Neural progenitor cell (in vitro differentiated cells): ENCODE measurements at regions not wholly inside any gene's neighbourhood (a gene's known extent, or its start where the extent isn't known, plus 50 kb on each side); places are given as distances from the start of the nearest gene placed in this dataset.

Source experiments
- DNase-seq: peaks from one replicate; pipeline ENCODE4 v3.0.0-alpha.2; 2016; ENCODE audit warnings: low spot score
- H2AFZ ChIP-seq: fragments of 200-600 bp; sonication (generic); replicated peaks from 2 replicates; pipeline ENCODE4 v1.6.1; 2016; ENCODE audit warnings: antibody characterized with exemption
- H3F3A ChIP-seq: fragments of 200-600 bp; sonication (generic); 2 replicates; pipeline ENCODE4 v1.6.1; 2016; ENCODE audit warnings: antibody characterized with exemption, low read depth
- H3K27ac ChIP-seq: fragments of 200-600 bp; sonication (generic); 2 replicates; pipeline ENCODE4 v1.5.1; 2016; ENCODE audit warnings: mild to moderate bottlenecking
- H3K27me3 ChIP-seq: fragments of 200-600 bp; sonication (generic); 2 replicates; pipeline ENCODE4 v1.6.1; 2016; ENCODE audit warnings: mild to moderate bottlenecking, moderate library complexity
- H3K36me3 ChIP-seq: fragments of 200-600 bp; sonication (generic); 2 replicates; pipeline ENCODE4 v1.5.1; 2016
- H3K4me1 ChIP-seq: fragments of 200-600 bp; sonication (generic); 2 replicates; pipeline ENCODE4 v1.6.1; 2016; ENCODE audit warnings: mixed run types
- H3K4me2 ChIP-seq: fragments of 200-600 bp; sonication (generic); 2 replicates; pipeline ENCODE4 v1.6.1; 2016
- H3K4me3 ChIP-seq: fragments of 200-600 bp; sonication (generic); 2 replicates; pipeline ENCODE4 v1.5.1; 2016
- H3K79me2 ChIP-seq: fragments of 200-600 bp; sonication (generic); 2 replicates; pipeline ENCODE4 v1.6.1; 2016; ENCODE audit warnings: low read depth
- H3K9ac ChIP-seq: fragments of 200-600 bp; sonication (generic); 2 replicates; pipeline ENCODE4 v1.6.1; 2016
- H3K9me3 ChIP-seq: fragments of 200-600 bp; sonication (generic); 2 replicates; pipeline ENCODE4 v1.5.1; 2016; ENCODE audit warnings: low read depth
- H4K20me1 ChIP-seq: fragments of 200-600 bp; sonication (generic); 2 replicates; pipeline ENCODE4 v1.6.1; 2016; ENCODE audit warnings: low read depth
- H3K27ac Mint-ChIP-seq: 3 replicates; pipeline ENCODE4 v1.8.0; 2021; ENCODE audit warnings: mixed read lengths
- H3K27me3 Mint-ChIP-seq: 2 replicates; pipeline ENCODE4 v1.8.0; 2022; ENCODE audit warnings: low read depth, mild to moderate bottlenecking, inconsistent platforms, moderate library complexity, mixed read lengths; ENCODE audit not compliant: insufficient read depth
- H3K36me3 Mint-ChIP-seq: 3 replicates; pipeline ENCODE4 v1.8.0; 2021; ENCODE audit warnings: mixed read lengths
- H3K4me1 Mint-ChIP-seq: 3 replicates; pipeline ENCODE4 v1.8.0; 2021; ENCODE audit warnings: mixed read lengths
- H3K4me3 Mint-ChIP-seq: 3 replicates; pipeline ENCODE4 v1.8.0; 2021; ENCODE audit warnings: mild to moderate bottlenecking, moderate library complexity, mixed read lengths
- H3K9me3 Mint-ChIP-seq: 3 replicates; pipeline ENCODE4 v1.8.0; 2020; ENCODE audit warnings: mixed read lengths
- EZH2 ChIP-seq: fragments of 200-600 bp; sonication (generic); IDR thresholded peaks from 2 replicates; pipeline ENCODE4 v1.6.1; 2017; ENCODE audit warnings: antibody characterized with exemption, mild to moderate bottlenecking, moderate library complexity
- EZH2phosphoT487 ChIP-seq: fragments of 200-600 bp; sonication (generic); IDR thresholded peaks from 2 replicates; pipeline ENCODE4 v1.6.1; 2017; ENCODE audit warnings: antibody characterized with exemption
- TF ChIP-seq, protein P1 (sequence below): fragments of 200-600 bp; sonication (generic); IDR thresholded peaks from 2 replicates; pipeline ENCODE4 v1.5.1; 2017; ENCODE audit warnings: antibody characterized with exemption, mild to moderate bottlenecking

- Histone ChIP-seq H3K27ac (no peak overlapping the region), H2AFZ (no peak overlapping the region), H3K36me3 (no peaks in the 10 kb centered on the region), H4K20me1 (no peaks in the 10 kb centered on the region), H3F3A (no peaks in the 10 kb centered on the region), H3K4me3 (no peak overlapping the region), H3K4me1 (peaks cover 8% of the 10 kb centered on the region), H3K27me3 (no peaks in the 10 kb centered on the region), H3K9ac (no peak overlapping the region), H3K79me2 (no peaks in the 10 kb centered on the region), H3K9me3 (no peaks in the 10 kb centered on the region), H3K4me2 (no peak overlapping the region)
- H3K4me3 Mint-ChIP-seq: no peak overlapping the region
- no peak overlapping the region for H3K27ac Mint-ChIP-seq
- peaks cover 18% of the 10 kb centered on the region for H3K4me1 Mint-ChIP-seq
- TF ChIP-seq EZH2 (no peak), EZH2phosphoT487 (no peak)
- TF ChIP-seq, protein P1, sequence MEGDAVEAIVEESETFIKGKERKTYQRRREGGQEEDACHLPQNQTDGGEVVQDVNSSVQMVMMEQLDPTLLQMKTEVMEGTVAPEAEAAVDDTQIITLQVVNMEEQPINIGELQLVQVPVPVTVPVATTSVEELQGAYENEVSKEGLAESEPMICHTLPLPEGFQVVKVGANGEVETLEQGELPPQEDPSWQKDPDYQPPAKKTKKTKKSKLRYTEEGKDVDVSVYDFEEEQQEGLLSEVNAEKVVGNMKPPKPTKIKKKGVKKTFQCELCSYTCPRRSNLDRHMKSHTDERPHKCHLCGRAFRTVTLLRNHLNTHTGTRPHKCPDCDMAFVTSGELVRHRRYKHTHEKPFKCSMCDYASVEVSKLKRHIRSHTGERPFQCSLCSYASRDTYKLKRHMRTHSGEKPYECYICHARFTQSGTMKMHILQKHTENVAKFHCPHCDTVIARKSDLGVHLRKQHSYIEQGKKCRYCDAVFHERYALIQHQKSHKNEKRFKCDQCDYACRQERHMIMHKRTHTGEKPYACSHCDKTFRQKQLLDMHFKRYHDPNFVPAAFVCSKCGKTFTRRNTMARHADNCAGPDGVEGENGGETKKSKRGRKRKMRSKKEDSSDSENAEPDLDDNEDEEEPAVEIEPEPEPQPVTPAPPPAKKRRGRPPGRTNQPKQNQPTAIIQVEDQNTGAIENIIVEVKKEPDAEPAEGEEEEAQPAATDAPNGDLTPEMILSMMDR: no peak
- H3K36me3 Mint-ChIP-seq: no peaks in the 10 kb centered on the region
- no peaks in the 10 kb centered on the region for H3K9me3 Mint-ChIP-seq
- H3K27me3 Mint-ChIP-seq: peaks cover 6% of the 10 kb centered on the region
- DNase-seq: no peak
Measured at GRCh38 chr18:10051877-10052631, 138.2 kb downstream of the VAPA start.

GRCh38 chr18:10052871-10053270 is 139.1 kb downstream of the VAPA start:
- Histone ChIP-seq H3K27ac (no peak overlapping the region), H2AFZ (no peak overlapping the region), H3K9ac (no peak overlapping the region), H3F3A (no peaks in the 10 kb centered on the region), H3K36me3 (no peaks in the 10 kb centered on the region), H3K79me2 (no peaks in the 10 kb centered on the region), H3K9me3 (no peaks in the 10 kb centered on the region), H3K4me2 (no peak overlapping the region), H3K4me1 (peaks cover 8% of the 10 kb centered on the region), H3K4me3 (no peak overlapping the region), H4K20me1 (no peaks in the 10 kb centered on the region), H3K27me3 (no peaks in the 10 kb centered on the region)
- peaks cover 22% of the 10 kb centered on the region for H3K4me1 Mint-ChIP-seq
- H3K36me3 Mint-ChIP-seq: no peaks in the 10 kb centered on the region
- TF ChIP-seq, protein P1: no peak
- no peak overlapping the region for H3K27ac Mint-ChIP-seq
- no peak for DNase-seq
- H3K4me3 Mint-ChIP-seq: no peak overlapping the region
- H3K9me3 Mint-ChIP-seq: no peaks in the 10 kb centered on the region
- peaks cover 13% of the 10 kb centered on the region for H3K27me3 Mint-ChIP-seq

DNA sequence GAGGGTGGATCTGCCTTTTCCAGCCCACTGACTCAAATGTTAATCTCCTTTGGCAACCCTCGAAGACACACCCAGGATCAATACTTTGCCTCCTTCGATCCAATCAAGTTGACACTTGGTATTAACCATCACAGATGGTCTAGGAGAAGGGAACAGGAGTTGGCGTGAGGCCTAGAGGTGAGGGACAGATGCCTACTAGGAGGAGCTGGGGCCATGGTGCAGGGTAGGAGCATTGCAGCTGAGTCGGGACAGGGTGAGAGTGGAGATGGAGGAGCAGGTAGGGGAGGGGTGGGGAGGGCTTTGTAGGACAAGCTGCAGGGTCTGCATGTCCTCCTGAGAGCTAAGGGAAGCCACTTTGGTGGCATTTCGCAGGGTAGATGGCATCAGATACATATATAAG is 140.0 kb downstream of the VAPA start:
- no peaks in the 10 kb centered on the region for H3K36me3 ChIP-seq
- peaks cover 13% of the 10 kb centered on the region for H3K27me3 Mint-ChIP-seq
- no peaks in the 10 kb centered on the region for H4K20me1 ChIP-seq
- no peak overlapping the region for H3K27ac Mint-ChIP-seq
- no peaks in the 10 kb centered on the region for H3K36me3 Mint-ChIP-seq
- TF ChIP-seq EZH2 (no peak), EZH2phosphoT487 (no peak)
- TF ChIP-seq, protein P1: no peak
- no peaks in the 10 kb centered on the region for H3K9me3 Mint-ChIP-seq
- no peaks in the 10 kb centered on the region for H3K27me3 ChIP-seq
- H3K9ac ChIP-seq: no peak overlapping the region
- H3F3A ChIP-seq: no peaks in the 10 kb centered on the region
- no peak overlapping the region for H3K4me3 Mint-ChIP-seq
- no peak overlapping the region for H3K4me2 ChIP-seq
- H3K4me1 Mint-ChIP-seq: peaks cover 23% of the 10 kb centered on the region
- H3K9me3 ChIP-seq: no peaks in the 10 kb centered on the region
- no peak overlapping the region for H3K27ac ChIP-seq
- H3K79me2 ChIP-seq: no peaks in the 10 kb centered on the region
- no peak for DNase-seq
- no peak overlapping the region for H3K4me3 ChIP-seq
- no peak overlapping the region for H2AFZ ChIP-seq
- H3K4me1 ChIP-seq: peaks cover 8% of the 10 kb centered on the region
